GM19438 (cell line): ENCODE measurements at regions not wholly inside any gene's neighbourhood (a gene's known extent, or its start where the extent isn't known, plus 50 kb on each side); places are given as distances from the start of the nearest gene placed in this dataset.

Experiments used
- ATAC-seq: cut with Tn5 transposase; IDR thresholded peaks from one replicate; pipeline ENCODE4 v1.9.1; 2021; ENCODE audit warnings: low read depth; ENCODE audit not compliant: unreplicated experiment

DNA sequence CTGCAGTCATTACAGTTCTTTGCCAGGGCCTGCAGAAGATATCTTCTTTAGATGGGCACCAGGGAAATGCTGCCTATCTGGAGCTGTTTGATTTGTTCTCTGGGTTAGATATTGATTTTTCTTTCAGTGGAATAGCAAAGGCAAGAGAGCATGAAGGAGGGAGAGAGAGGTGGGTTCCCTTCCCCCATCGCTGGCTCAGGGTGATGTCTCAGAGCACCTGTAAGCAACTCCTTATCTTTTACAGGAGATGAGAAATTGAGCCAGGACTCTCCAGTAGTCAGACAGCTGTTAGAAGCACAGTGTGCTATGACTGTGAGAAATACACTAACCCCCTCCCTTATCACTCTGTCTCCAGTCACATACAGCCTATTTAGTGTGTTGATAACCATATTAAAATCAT, 89.3 kb upstream of the SLC24A5 start:
- no peak for ATAC-seq

DNA sequence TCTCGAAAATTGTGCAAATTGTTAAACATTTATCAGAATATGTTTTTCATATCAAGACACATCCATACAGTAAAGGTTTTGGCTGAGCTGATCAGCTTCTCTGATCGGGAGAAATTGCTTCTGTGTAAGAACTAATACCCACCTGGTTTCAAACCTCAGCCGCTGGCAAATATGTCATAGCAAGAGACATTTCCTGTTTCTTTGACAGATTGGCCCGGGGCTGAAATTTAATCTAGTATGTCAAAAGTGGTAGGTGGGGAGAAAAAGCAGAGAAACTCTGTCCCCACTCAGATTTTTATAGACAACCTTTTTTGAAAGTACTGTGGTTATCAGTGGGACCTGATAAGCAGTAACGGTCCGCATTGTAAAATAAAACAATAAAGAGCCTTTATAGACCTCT, 88.8 kb upstream of the SLC24A5 start:
- no peak for ATAC-seq

DNA sequence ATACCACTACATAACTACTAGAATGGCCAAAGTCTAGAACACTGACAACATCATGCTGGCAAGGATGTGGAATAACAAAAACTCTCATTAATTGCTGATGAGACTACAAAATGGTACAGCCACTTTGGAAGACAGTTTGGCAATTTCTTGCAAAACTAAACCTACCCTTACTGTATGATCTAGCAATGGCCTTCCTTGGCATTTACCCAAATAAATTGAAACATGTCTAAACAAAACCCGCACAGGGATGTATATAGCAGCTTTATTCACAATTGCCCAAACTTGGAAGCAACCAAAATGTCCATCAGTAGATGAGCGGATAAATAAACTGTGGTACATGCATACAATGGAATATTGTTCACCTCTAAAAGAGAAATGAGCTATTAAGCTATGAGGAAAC, 87.9 kb upstream of the SLC24A5 start:
- ATAC-seq = no peak

DNA sequence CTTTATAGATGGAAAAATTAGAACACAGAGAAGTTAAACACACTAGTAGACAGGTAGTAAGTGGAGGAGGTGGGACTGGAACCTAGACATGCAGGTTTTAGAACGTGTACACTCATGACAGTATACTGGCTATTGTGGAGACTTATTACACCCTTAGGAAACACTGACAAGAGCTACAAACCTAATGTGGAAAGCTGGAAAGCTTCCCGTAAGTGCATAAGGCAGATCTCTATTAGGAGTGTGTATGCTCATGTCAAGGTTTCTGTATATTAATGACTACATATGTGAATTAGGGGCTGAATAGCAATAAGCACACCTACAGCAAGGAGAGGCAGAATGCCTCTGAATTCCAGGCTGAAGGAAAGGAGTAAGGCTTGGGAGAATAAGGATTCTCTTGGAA, 82.6 kb upstream of the SLC24A5 start:
- ATAC-seq = no peak

DNA sequence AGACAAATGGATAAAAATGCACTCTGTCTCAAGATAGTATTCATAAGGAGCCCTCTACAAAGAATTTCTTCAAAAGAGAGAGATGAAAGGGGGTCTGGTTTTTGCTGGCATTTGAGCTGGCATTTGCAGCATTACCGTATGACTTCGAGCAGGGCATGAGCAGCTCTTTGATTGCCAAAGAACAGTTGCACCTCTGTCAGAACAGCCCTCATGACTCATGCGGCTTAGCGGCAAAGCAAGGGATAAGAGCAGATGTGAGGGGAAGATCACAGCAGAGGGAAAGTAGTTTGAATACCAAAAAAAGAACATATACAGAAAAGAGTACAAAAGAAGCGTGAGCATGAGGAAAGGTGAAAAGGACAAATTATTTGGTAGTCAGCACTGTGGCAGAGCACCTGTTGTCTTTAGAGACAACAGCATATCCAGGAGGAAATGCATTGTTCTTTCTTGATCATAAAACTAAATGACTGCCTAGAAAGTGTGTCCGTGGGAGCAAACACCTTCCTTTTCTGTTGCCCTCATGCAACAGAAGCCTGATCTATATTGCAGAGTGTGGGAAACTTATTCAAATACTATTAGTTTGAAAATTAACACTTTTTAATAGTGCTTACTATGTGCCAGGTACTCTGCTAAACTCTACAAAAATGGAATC, 80.5 kb upstream of the SLC24A5 start:
- no peak for ATAC-seq

DNA sequence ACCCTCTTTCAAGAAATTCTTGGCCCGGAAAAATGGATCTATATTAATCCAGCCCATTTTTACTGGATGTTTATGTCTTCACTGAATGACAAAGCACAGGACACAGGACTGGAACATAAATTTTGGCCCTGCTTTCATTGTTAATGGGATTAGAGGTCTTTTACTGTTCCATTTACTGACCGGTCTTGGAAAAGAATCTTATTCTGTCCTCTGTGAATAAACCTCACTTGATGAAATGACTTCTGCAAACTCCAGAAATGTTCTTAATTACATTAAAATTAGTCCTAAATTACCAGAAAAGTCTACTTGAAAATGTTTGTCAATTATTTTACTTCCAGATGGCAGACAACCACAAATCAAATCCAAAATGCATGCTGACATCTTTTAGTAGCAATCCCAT, 79.3 kb upstream of the SLC24A5 start:
- no peak for ATAC-seq

DNA sequence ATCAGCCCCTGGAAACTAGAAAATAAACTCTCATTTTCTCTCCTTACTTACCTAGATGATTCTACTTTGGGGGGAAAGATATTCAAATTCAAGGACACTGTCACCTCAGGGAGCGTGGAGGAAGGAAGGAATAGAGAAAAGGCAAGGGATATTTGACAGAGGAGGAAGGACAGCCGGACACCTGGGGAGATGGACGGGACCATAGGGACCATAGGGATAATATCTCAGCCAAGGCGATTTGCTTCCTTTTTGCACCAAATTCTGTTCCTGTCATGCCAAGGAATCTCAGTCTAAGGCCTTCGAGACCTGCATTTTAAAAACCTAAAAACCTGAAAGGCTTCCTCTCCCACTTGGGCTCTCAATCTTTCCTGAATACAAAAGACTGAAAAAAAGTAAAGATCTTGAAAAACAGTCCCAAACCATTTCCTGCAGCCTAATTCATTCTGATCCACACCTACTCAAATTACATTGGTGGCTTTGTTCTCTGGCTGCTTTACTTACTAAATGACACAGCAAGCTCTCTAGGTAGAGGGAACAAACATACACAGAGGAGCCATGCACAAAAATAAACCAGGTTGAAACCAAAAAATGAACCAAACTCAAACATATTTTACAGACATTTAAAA, 73.9 kb upstream of the SLC24A5 start:
- ATAC-seq = no peak

DNA sequence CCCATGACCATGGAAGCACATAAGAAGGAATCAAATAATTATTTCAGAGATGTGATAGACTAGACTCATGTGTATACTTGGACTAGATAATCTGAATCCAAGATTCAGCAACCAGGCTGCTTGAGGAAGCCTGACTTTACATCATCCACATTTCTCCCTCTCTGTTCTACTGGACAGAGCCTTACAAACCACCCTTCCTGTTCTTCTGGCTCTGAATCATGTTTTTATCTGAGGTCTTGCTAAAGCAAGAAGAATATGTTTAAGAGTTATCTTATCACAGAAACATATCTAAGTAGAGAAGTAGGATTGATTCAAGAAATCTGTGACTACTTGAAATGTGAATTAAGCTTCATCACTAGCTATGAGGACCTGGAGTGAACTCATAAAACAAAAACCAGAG, 71.1 kb upstream of the SLC24A5 start:
- no peak for ATAC-seq

DNA sequence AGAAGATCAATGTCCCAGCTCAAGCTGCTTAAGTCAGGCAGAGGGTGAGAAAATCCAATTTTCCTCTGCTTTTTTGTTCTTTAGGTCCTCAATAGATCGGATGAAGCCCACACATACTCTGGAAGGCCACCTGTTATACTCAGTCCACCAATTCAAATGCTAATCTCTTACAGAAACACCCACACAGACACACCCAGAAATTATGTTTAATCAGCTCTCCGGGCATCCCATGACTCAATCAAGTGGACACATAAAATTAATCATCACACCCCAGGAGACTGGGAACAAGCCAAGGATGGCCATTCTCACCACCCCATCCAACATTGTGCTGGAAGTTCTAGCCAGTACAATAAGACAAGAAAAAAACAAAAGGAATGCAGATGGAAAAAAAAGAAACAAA, 67.8 kb upstream of the SLC24A5 start:
- ATAC-seq = no peak

DNA sequence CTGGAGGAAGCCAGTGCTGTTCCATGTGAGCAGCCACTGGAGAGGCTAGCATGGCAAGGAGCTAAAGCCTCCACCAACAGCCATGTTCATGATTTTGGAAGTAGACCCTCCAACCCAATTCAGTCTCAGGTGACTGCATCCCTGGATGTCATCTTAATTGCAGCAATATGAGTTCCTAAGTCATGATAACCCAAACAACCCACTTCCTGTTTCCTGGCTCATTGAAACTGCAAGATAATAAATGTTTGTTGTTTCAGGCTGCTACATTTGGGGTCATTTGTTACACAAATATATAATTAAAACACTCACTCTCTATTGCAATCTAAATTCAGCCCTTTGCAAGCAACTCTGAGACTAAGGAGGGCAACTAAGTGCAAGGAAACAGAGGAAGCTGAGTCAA, 62.4 kb upstream of the SLC24A5 start:
- ATAC-seq = no peak

DNA sequence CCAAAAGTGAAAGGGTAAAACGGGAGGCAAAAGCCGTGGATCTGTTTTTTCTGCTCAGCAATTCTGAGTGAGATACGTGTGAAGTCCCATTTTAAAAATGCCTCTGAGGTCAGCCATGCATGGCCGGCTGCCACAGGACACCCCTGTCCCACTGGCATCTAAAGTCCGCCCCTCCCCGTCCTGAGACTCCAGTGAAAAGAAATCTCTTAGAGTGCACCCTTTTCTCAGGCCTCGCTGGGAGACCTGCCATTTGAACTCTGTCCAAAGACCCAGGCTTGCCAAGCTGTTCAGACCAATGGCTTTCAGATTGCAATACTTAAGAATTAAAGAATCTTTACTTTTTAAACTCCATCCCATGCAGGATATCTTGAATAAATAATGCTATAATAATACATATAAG, 61.0 kb upstream of the SLC24A5 start:
- no peak for ATAC-seq

DNA sequence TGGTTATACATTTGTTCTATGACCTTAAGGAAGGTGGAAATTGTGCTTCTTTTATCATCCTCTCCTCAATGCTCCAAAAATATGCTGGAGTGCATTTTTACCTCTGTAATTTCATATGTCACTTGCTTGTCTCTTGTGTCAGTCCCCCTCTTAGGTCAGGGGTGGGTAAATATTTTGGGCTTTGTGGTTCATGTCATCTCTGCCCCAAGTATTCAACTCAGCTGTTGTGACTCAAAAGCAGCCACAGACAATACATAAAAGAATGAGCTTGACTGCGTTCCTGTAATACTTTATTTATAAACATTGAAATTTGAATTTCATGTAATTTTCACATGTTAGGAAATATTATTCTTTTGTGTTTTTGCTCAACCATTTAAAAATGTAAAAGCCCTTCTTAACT, 60.4 kb upstream of the SLC24A5 start:
- ATAC-seq = no peak

DNA sequence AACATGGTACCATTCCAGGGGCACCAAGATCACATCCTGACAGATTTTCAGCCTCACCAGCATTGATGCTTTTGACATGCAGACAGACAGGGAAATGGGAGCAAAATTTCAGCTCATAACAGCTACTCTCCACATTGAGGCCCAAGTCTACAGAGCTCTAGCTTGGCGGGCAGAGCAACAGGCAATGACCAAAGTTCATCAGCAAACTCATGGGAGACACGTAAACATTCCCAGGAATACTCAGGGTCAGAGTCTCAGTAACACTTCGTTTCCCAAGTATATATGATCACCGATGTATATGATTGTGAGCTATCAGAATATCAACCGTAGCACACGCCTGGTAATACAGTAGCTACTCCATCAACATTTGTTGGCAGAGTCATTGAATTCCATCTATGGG, 59.2 kb upstream of the SLC24A5 start:
- ATAC-seq = no peak

DNA sequence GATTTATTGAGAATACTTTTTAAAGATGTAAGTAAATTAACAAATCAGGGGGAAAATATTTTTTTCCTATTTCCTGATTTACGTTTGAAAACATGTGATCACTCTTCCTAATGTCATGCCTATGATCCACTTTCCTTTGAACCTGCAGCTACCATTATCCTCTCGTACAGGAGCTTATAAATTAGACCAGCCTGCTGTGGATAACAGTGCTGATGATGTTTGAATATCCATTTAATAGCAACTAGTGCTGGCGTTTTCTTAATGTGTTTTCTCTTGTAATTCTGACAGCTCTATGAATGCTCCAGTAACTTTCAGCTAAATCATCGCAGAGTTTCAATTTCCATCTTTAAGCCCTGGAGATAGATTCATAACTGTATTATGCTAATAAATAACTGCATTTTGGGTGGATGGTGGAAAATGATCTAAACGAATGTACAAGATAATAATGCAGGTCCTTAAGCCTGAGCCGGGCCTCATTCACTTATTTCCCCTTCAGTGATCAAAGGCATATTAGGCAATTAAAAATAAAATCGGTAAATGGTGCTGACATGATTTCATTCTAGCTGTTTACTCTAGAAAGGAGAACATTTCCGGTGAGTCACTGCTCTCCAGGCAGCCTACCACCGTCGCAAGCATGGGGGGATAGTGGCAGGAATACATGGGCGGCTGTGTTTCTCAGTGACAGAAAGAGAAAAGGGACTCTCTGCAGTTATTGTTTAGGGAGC, 58.5 kb upstream of the SLC24A5 start:
- no peak for ATAC-seq

DNA sequence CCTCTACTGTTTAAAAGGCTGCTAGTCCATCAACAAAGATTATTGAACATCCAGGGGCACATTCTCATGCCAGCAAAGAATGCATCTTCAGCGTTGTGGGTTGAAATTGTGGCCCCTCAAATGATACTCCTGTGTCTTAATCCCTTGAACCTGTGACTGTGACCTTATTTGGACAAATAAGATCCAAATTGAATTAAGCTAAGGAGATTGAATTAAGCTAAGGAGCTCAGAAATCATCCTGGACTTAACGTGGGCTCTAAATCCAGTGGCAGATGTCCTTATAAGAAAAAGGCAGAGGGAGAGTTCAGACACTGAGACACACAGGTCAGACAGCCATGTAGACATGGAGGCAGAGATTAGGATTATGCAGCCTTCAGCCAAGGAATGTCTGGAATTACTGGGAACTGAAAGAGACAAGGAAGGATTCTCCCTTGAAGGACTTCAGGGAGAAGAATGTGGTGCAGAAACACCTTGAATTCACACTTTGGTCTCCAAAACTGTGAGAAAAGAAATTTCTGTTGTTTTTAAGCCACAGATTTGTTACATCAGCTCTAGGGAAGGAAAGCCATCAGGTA, 57.3 kb upstream of the SLC24A5 start:
- no peak for ATAC-seq

DNA sequence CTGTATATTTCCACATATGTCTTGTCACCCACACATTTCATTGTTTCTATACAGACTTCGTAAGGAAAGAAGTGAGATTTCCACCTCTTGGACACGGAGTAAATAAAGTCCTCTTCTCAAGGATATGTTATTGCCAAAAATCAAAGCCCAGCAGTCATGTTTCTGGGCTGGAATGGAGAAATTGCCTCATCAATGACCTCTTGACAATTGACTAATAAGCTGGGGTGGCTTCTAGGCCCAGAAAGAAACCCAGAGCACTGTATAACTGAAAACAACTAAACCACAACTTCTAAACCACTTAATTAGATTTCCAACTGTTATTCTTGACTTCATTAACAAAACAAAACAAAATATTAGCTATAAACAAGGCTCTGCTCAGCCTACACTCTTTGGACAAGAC, 56.4 kb upstream of the SLC24A5 start:
- ATAC-seq = no peak

DNA sequence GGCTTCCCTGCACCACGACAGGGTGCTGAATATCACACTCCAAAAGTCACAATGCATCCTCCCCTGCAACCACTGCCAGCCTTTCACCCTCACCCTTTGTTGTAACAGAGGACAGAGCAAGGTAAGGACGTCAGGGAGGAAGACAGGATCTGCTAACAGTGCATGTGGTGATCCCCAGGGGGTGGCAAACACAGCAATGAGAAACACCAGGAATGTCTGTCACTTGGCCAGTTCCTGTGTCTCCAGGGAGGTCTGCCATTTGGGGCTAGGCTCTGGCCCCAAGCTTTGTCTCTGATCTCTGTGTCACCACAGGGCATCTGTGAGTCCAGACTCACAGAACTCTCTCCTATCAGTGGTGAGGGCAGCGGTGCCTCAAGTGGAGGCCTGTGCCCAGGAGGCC, 54.3 kb upstream of the SLC24A5 start:
- no peak for ATAC-seq
